GM23338 (cell line): ENCODE measurements at regions not wholly inside any gene's neighbourhood (a gene's known extent, or its start where the extent isn't known, plus 50 kb on each side); places are given as distances from the start of the nearest gene placed in this dataset.

Experiments
- CREB1 ChIP-seq: fragments of 250-450 bp; sonication (Bioruptor Pico); IDR thresholded peaks from 2 replicates; pipeline ENCODE4 v1.5.0; 2020; ENCODE audit warnings: low read depth, mild to moderate bottlenecking, moderate library complexity
- EZH2 ChIP-seq: fragments of 200-600 bp; sonication (generic); IDR thresholded peaks from one replicate; pipeline ENCODE4 v1.8.0; 2017; ENCODE audit warnings: antibody characterized with exemption, mild to moderate bottlenecking, low read depth; ENCODE audit not compliant: unreplicated experiment
- EZH2phosphoT487 ChIP-seq: fragments of 200-600 bp; sonication (generic); IDR thresholded peaks from one replicate; pipeline ENCODE4 v1.8.1; 2018; ENCODE audit warnings: antibody characterized with exemption; ENCODE audit not compliant: unreplicated experiment
- JUNB ChIP-seq: IDR thresholded peaks from one replicate; pipeline ENCODE4 v1.6.1; 2016; ENCODE audit warnings: antibody characterized with exemption; ENCODE audit not compliant: unreplicated experiment
- NANOG ChIP-seq: IDR thresholded peaks from 2 replicates; pipeline ENCODE4 v1.6.1; 2016; ENCODE audit warnings: antibody characterized with exemption, borderline replicate concordance
- POLR2AphosphoS5 ChIP-seq: IDR thresholded peaks from 2 replicates; pipeline ENCODE4 v1.6.1; 2016; ENCODE audit warnings: antibody characterized with exemption, low read depth
- STAT1 ChIP-seq: IDR thresholded peaks from one replicate; pipeline ENCODE4 v1.6.1; 2016; ENCODE audit warnings: antibody characterized with exemption; ENCODE audit not compliant: unreplicated experiment
- ZNF114 ChIP-seq: fragments of 250-450 bp; sonication (Bioruptor Pico); IDR thresholded peaks from 2 replicates; pipeline ENCODE4 v1.5.0; 2020; ENCODE audit warnings: mild to moderate bottlenecking, moderate library complexity
- TF ChIP-seq, protein P1 (sequence below), 2 experiments: fragments of 200-600 bp in 1 of 2; sonication (generic) in 1 of 2; conservative IDR thresholded peaks; 2 replicates each; pipeline versions ENCODE4 v1.5.1 to v1.6.1; 2016 to 2017; ENCODE audit warnings: antibody characterized with exemption in 2 of 2, low read depth in 2 of 2, mild to moderate bottlenecking in 2 of 2, moderate library complexity in 1 of 2
- TF ChIP-seq, protein P2 (sequence below): IDR thresholded peaks from 2 replicates; pipeline ENCODE4 v1.6.1; 2016; ENCODE audit warnings: antibody characterized with exemption
- TF ChIP-seq, protein P3 (sequence below): IDR thresholded peaks from one replicate; pipeline ENCODE4 v1.6.1; 2018; ENCODE audit warnings: antibody characterized with exemption; ENCODE audit not compliant: unreplicated experiment

DNA sequence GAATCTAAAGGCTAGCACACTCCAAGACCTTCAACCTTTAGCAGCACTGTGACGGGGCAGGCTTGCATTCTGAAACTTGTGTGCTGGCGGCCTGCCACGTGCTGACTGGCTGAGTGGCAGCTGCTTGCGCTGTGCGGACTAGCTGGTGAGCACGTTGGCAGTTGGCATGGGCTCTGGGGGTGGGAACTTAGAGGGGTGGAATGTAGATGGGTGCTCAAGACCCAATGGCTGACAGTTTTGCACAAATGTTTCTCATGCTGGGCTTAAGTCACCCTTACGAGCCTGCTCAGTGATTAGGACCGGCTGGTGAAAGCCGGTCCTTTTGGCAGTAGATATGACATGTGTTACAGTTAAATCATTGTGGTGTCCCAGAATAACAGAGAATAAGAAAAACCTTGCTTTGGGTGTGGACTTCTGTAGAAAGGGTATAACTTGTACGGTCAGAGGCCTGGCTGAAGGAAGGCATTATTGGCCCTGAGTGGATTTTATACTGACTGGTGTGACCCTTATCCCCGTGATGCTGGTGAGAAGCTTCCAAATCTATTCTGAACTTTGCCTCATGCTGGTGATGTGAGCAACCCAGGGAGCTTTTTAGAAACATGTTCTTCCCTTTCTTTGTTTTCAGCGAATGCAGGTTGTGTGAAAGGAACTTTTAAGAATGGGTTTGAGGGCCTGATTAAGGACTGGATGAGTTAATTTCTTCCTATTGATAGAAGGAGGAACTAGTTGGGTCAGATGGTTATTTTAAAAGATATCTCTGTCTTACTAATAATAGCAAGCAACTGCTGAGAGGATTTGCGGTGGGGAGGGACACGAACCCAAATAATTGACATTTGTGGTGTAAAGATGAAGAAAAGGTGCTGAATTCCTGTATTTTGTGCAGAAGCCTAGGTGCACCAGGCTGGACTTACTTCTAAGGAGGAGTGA lies 107.4 kb upstream of the SLC4A4 start:
- TF ChIP-seq, protein P1, sequence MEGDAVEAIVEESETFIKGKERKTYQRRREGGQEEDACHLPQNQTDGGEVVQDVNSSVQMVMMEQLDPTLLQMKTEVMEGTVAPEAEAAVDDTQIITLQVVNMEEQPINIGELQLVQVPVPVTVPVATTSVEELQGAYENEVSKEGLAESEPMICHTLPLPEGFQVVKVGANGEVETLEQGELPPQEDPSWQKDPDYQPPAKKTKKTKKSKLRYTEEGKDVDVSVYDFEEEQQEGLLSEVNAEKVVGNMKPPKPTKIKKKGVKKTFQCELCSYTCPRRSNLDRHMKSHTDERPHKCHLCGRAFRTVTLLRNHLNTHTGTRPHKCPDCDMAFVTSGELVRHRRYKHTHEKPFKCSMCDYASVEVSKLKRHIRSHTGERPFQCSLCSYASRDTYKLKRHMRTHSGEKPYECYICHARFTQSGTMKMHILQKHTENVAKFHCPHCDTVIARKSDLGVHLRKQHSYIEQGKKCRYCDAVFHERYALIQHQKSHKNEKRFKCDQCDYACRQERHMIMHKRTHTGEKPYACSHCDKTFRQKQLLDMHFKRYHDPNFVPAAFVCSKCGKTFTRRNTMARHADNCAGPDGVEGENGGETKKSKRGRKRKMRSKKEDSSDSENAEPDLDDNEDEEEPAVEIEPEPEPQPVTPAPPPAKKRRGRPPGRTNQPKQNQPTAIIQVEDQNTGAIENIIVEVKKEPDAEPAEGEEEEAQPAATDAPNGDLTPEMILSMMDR (conservative IDR thresholded peaks at IDR 0.05; ENCODE audit: low read depth in 2 of 2) = no peak
- TF ChIP-seq EZH2phosphoT487 (no peak), EZH2 (no peak), JUNB (no peak), CREB1 (CRISPR knock-in tag) (no peak), POLR2AphosphoS5 (no peak), NANOG (no peak), STAT1 (no peak), ZNF114 (no peak)
- TF ChIP-seq, protein P2, sequence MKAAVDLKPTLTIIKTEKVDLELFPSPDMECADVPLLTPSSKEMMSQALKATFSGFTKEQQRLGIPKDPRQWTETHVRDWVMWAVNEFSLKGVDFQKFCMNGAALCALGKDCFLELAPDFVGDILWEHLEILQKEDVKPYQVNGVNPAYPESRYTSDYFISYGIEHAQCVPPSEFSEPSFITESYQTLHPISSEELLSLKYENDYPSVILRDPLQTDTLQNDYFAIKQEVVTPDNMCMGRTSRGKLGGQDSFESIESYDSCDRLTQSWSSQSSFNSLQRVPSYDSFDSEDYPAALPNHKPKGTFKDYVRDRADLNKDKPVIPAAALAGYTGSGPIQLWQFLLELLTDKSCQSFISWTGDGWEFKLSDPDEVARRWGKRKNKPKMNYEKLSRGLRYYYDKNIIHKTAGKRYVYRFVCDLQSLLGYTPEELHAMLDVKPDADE = no peak
- TF ChIP-seq, protein P3, sequence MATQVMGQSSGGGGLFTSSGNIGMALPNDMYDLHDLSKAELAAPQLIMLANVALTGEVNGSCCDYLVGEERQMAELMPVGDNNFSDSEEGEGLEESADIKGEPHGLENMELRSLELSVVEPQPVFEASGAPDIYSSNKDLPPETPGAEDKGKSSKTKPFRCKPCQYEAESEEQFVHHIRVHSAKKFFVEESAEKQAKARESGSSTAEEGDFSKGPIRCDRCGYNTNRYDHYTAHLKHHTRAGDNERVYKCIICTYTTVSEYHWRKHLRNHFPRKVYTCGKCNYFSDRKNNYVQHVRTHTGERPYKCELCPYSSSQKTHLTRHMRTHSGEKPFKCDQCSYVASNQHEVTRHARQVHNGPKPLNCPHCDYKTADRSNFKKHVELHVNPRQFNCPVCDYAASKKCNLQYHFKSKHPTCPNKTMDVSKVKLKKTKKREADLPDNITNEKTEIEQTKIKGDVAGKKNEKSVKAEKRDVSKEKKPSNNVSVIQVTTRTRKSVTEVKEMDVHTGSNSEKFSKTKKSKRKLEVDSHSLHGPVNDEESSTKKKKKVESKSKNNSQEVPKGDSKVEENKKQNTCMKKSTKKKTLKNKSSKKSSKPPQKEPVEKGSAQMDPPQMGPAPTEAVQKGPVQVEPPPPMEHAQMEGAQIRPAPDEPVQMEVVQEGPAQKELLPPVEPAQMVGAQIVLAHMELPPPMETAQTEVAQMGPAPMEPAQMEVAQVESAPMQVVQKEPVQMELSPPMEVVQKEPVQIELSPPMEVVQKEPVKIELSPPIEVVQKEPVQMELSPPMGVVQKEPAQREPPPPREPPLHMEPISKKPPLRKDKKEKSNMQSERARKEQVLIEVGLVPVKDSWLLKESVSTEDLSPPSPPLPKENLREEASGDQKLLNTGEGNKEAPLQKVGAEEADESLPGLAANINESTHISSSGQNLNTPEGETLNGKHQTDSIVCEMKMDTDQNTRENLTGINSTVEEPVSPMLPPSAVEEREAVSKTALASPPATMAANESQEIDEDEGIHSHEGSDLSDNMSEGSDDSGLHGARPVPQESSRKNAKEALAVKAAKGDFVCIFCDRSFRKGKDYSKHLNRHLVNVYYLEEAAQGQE = no peak
